ENCODE measurements at regions not wholly inside any gene's neighbourhood (a gene's known extent, or its start where the extent isn't known, plus 50 kb on each side); places are given as distances from the start of the nearest gene placed in this dataset.
"Not testable (repeated sequence)": the region's sequence is repeated elsewhere in the genome, so short reads cannot be mapped to it uniquely, and the experiment has no call there.

- ATAC-seq (replicated peaks), result no peak
- no peak overlapping the region for H3K4me3 Mint-ChIP-seq
- no peak overlapping the region for H3K27ac Mint-ChIP-seq
- H3K27me3 Mint-ChIP-seq, result no peaks in the 10 kb centered on the region
- no peak for DNase-seq
- H3K9me3 Mint-ChIP-seq, result no peaks in the 10 kb centered on the region
- no peaks in the 10 kb centered on the region for H3K4me1 Mint-ChIP-seq (ENCODE audit: low read depth in 2 of 2)
- H3K36me3 Mint-ChIP-seq (ENCODE audit: insufficient read depth), result peaks cover 3% of the 10 kb centered on the region
These were observed 551.1 kb upstream of the SYNCRIP start for GRCh38 chr6:86193821-86194220.

GRCh38 chr6:86192123-86192522 is 549.4 kb upstream of the SYNCRIP start:
- Mint-ChIP-seq H3K9me3 (peaks cover 0 to 13% of the 10 kb centered on the region in 2 donors), H3K36me3 (ENCODE audit: insufficient read depth) (peaks cover 3% of the 10 kb centered on the region)
- DNase-seq, result no peak

DNA sequence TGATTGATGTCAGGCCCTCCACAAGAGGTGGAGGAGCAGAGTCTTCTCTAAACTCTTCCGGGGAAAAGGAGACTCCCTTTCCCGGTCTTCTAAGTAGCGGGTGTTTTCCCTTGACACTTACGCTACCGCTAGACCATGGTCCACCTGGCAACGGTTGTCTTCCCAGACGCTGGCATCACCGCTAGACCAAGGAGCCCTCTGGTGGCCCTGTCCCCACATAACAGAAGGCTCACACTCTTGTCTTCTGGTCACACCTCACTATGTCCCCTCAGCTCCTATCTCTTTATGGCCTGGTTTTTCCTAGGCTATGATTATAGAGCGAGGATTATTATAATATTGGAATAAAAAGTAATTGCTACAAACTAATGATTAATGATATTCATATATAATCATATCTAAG is 532.5 kb upstream of the SYNCRIP start:
- H3K36me3 Mint-ChIP-seq (ENCODE audit: insufficient read depth); H3K27me3 Mint-ChIP-seq; H3K27ac Mint-ChIP-seq; DNase-seq; ATAC-seq (replicated peaks); H3K4me1 Mint-ChIP-seq (ENCODE audit: low read depth in 2 of 2); H3K4me3 Mint-ChIP-seq: not testable (repeated sequence)
- H3K9me3 Mint-ChIP-seq, result peaks cover 10 to 18% of the 10 kb centered on the region in 2 donors

More at GRCh38 chr6:86192123-86192522, 549.4 kb upstream of the SYNCRIP start:
- Mint-ChIP-seq H3K27me3 (no peaks in the 10 kb centered on the region), H3K4me1 (ENCODE audit: low read depth in 2 of 2) (no peaks in the 10 kb centered on the region), H3K4me3 (no peak overlapping the region), H3K27ac (no peak overlapping the region)
- no peak for ATAC-seq (replicated peaks)

DNA sequence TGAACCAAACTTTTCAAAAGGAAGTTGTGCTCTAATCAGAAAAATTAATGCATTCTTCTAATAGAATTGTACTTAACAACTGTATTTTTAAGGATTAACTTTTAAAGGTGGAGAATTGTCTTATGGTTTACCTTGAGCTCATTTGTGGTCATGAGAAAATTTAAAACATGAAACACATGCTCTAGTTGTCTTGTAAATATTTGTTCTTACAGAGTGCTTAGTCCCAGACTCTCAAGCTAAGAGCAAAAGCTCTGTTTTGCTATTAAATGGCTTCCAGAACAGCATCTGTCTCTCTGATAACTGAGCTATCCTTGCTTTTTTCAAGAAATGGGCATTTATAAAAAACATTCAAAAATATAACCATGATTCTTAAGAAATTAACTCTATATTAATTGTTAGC is 512.2 kb upstream of the SYNCRIP start:
- Mint-ChIP-seq H3K27ac (no peak overlapping the region), H3K9me3 (peaks cover 0 to 7% of the 10 kb centered on the region in 2 donors), H3K27me3 (no peaks in the 10 kb centered on the region), H3K4me3 (no peak overlapping the region), H3K36me3 (ENCODE audit: insufficient read depth) (no peaks in the 10 kb centered on the region), H3K4me1 (ENCODE audit: low read depth in 2 of 2) (no peaks in the 10 kb centered on the region)
- ATAC-seq (replicated peaks) (no peak), DNase-seq (no peak)

DNA sequence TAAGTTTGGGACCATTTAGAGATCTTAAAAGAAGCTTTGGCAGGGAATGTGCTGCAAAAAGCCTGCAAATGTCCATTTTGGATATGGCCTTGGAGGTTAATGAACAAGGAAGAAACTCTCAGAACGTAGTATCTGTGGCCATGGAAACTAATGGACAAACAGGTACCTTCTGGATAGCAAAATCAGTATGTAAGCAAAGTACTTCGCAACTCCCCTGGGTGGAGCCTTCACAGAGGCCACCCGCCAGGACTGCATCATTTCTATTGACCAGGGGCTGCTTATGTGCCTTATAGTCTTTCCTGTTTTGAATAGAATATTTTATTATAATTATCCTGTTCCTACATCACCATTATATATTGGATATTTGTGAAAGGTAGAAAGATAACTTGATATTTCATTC is 510.8 kb upstream of the SYNCRIP start:
- no peak overlapping the region for H3K27ac Mint-ChIP-seq
- H3K27me3 Mint-ChIP-seq, result no peaks in the 10 kb centered on the region
- H3K36me3 Mint-ChIP-seq (ENCODE audit: insufficient read depth), result no peaks in the 10 kb centered on the region
- H3K9me3 Mint-ChIP-seq, result peaks cover 0 to 5% of the 10 kb centered on the region in 2 donors
- ATAC-seq (replicated peaks), result no peak
- H3K4me1 Mint-ChIP-seq (ENCODE audit: low read depth in 2 of 2), result no peaks in the 10 kb centered on the region
- no peak overlapping the region for H3K4me3 Mint-ChIP-seq
- DNase-seq, result no peak

DNA sequence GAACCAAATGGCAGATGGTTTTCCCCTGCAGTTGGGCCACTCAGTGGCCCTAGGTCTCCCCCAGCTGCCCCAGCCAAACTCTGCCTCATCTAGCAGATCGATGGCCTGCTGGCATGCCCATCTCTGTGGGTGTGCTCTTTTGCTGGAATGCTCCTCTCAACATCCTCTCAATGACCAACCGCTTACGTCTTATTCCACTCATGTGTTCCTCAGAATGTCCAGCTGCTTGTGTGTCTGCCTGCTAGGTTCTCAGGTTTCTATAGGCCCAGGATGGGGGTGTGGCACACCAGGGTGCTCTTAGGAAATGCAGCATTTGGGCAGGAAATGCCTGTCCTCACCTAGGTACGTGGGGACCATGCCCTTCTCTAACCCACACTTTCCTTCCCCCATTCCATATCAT is 509.9 kb upstream of the SYNCRIP start:
- H3K27me3 Mint-ChIP-seq, result no peaks in the 10 kb centered on the region
- H3K4me1 Mint-ChIP-seq (ENCODE audit: low read depth in 2 of 2), result no peaks in the 10 kb centered on the region
- H3K9me3 Mint-ChIP-seq, result peaks cover 0 to 5% of the 10 kb centered on the region in 2 donors
- H3K4me3 Mint-ChIP-seq, result no peak overlapping the region
- no peak for DNase-seq
- no peaks in the 10 kb centered on the region for H3K36me3 Mint-ChIP-seq (ENCODE audit: insufficient read depth)
- H3K27ac Mint-ChIP-seq, result no peak overlapping the region
- ATAC-seq (replicated peaks), result no peak

DNA sequence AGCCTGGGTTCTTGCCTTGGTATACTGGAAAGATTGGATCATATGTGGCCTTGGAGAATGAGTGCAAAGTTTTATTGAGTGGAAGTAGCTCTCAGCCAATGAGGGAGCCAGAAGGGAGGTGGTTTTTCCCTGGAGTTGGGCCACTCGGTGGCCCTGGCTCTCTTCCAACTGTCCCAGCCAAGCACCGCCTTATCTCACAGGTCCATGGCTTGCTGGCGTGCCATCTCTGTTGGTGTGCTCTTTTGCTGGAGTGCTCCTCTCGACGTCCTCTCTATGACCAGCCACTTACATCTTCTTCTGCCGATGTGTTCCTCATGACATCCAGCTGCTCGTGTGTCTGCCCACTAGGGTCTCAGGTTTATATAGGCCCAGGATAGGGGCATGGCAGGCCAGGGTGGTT is 505.9 kb upstream of the SYNCRIP start:
- Mint-ChIP-seq H3K9me3 (peaks cover 0 to 5% of the 10 kb centered on the region in 2 donors), H3K4me1 (ENCODE audit: low read depth in 2 of 2) (no peaks in the 10 kb centered on the region), H3K27ac (no peak overlapping the region), H3K36me3 (ENCODE audit: insufficient read depth) (no peaks in the 10 kb centered on the region), H3K4me3 (no peak overlapping the region), H3K27me3 (no peaks in the 10 kb centered on the region)
- ATAC-seq (replicated peaks) (no peak), DNase-seq (no peak)

GRCh38 chr6:86147859-86148258 is 505.2 kb upstream of the SYNCRIP start:
- ATAC-seq (replicated peaks) (no peak), DNase-seq (no peak)
- no peak overlapping the region for H3K4me3 Mint-ChIP-seq
- H3K36me3 Mint-ChIP-seq (ENCODE audit: insufficient read depth), result no peaks in the 10 kb centered on the region
- no peaks in the 10 kb centered on the region for H3K4me1 Mint-ChIP-seq (ENCODE audit: low read depth in 2 of 2)
- H3K9me3 Mint-ChIP-seq, result peaks cover 0 to 3% of the 10 kb centered on the region in 2 donors
- H3K27ac Mint-ChIP-seq, result no peak overlapping the region
- no peaks in the 10 kb centered on the region for H3K27me3 Mint-ChIP-seq

DNA sequence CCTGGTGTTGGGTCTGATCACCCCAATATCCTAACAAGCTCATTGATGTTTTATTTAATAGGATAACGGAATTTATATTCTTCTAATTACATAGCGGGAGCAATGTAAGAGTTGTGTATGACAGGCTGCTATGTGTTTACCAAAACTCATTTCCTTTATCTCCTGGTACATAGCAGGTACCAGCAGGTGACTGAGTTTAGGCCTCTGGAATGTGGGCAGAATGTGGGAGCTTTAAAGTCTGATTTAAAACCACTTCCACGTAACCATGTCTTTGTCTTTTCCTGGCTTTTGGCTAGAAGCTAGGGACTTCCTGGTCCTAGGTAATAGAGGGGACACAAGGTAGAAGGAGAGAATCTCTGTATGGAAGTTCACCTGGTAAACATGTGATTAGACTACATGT is 504.6 kb upstream of the SYNCRIP start:
- ATAC-seq (replicated peaks) (no peak), DNase-seq (no peak)
- H3K27me3 Mint-ChIP-seq, result no peaks in the 10 kb centered on the region
- H3K4me1 Mint-ChIP-seq (ENCODE audit: low read depth in 2 of 2), result no peaks in the 10 kb centered on the region
- no peaks in the 10 kb centered on the region for H3K36me3 Mint-ChIP-seq (ENCODE audit: insufficient read depth)
- H3K4me3 Mint-ChIP-seq, result no peak overlapping the region
- H3K9me3 Mint-ChIP-seq, result peaks cover 0 to 3% of the 10 kb centered on the region in 2 donors
- H3K27ac Mint-ChIP-seq, result no peak overlapping the region

- H3K9me3 Mint-ChIP-seq; ATAC-seq (replicated peaks); H3K36me3 Mint-ChIP-seq (ENCODE audit: insufficient read depth); H3K4me3 Mint-ChIP-seq; DNase-seq; H3K27me3 Mint-ChIP-seq; H3K4me1 Mint-ChIP-seq (ENCODE audit: low read depth in 2 of 2); H3K27ac Mint-ChIP-seq: not testable (repeated sequence)
These were observed 504.1 kb upstream of the SYNCRIP start for GRCh38 chr6:86146751-86147150.

DNA sequence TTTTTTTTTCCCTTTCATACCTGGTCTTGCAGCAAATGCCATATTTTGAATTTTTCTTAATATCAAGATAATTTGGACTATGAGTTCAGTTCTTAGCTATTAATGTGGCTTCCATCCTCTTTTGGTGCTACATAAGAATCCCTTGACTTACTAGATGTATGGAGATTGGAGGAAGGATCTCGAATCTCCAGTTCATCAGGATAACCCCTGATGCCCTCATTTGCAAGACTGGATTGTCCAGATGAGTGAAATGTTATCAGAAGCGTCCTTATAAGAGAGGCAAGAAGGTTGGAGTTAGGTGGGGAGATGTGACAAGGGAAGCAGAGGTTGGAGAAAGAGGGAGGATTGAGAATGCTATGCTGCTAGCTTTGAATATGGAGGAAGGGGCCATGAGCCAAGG is 499.6 kb upstream of the SYNCRIP start:
- Mint-ChIP-seq H3K9me3 (peaks cover 1 to 10% of the 10 kb centered on the region in 2 donors), H3K4me1 (ENCODE audit: low read depth in 2 of 2) (no peaks in the 10 kb centered on the region), H3K36me3 (ENCODE audit: insufficient read depth) (no peaks in the 10 kb centered on the region), H3K4me3 (no peak overlapping the region), H3K27ac (no peak overlapping the region), H3K27me3 (no peaks in the 10 kb centered on the region)
- DNase-seq (no peak), ATAC-seq (replicated peaks) (no peak)

GRCh38 chr6:86128130-86128814 is 485.6 kb upstream of the SYNCRIP start:
- H3K36me3 Mint-ChIP-seq (ENCODE audit: insufficient read depth), result no peaks in the 10 kb centered on the region
- H3K4me1 Mint-ChIP-seq (ENCODE audit: low read depth in 2 of 2), result no peaks in the 10 kb centered on the region
- H3K27ac Mint-ChIP-seq, result no peak overlapping the region
- ATAC-seq (replicated peaks) (no peak), DNase-seq (no peak)
- peaks cover 6 to 13% of the 10 kb centered on the region in 2 donors for H3K9me3 Mint-ChIP-seq
- no peaks in the 10 kb centered on the region for H3K27me3 Mint-ChIP-seq
- no peak overlapping the region for H3K4me3 Mint-ChIP-seq

DNA sequence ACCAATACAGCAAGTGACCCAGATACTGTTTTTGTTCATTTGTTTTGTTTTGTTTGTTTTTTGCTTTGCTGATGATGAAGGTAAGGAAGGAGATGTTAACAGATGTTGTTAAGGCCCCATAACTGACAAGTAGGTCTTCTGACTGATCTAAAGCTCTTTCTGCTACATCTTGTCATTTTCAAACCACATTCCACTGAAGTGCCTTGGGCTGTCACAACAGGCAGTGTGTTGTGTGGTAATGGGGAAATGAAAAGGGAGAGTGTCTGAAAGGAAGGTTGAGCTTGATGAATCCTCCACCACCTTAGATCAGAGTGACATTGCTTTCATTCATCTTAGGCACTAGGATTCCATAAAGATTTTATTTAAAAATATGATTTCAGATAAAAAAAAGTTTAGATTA is 479.4 kb upstream of the SYNCRIP start:
- H3K4me3 Mint-ChIP-seq, result no peak overlapping the region
- H3K27ac Mint-ChIP-seq, result no peak overlapping the region
- H3K9me3 Mint-ChIP-seq, result peaks cover 4 to 8% of the 10 kb centered on the region in 2 donors

DNA sequence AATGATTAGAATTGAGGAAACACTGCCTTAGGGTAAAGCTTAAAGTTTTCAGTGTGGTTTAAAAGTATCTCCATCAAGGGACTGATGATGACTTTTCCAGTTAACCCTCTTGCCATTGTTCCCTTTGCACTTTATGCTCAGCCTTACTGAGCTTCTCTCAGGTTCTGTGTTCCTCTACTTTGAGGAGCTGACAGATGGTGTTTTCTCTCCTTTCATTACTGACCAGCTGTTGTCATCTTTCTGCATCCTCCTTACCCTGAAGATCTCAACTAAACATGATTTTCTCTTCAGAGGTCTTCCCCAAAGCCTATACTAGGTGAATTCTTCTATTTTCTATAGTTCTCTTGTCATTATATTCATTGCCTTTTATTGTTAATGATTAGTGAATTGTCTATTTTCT is 475.6 kb upstream of the SYNCRIP start:
- DNase-seq, result no peak
- Mint-ChIP-seq H3K4me3 (no peak overlapping the region), H3K36me3 (ENCODE audit: insufficient read depth) (no peaks in the 10 kb centered on the region), H3K9me3 (peaks cover 11 to 14% of the 10 kb centered on the region in 2 donors), H3K27ac (no peak overlapping the region), H3K27me3 (no peaks in the 10 kb centered on the region), H3K4me1 (ENCODE audit: low read depth in 2 of 2) (no peaks in the 10 kb centered on the region)
- ATAC-seq (replicated peaks), result no peak

More for the DNA sequence above, 479.4 kb upstream of the SYNCRIP start:
- H3K4me1 Mint-ChIP-seq (ENCODE audit: low read depth in 2 of 2), result no peaks in the 10 kb centered on the region
- ATAC-seq (replicated peaks), result no peak
- H3K36me3 Mint-ChIP-seq (ENCODE audit: insufficient read depth), result no peaks in the 10 kb centered on the region
- no peaks in the 10 kb centered on the region for H3K27me3 Mint-ChIP-seq
- DNase-seq, result no peak
